ENCODE measurements at regions not wholly inside any gene's neighbourhood (a gene's known extent, or its start where the extent isn't known, plus 50 kb on each side); places are given as distances from the start of the nearest gene placed in this dataset.

GRCh38 chr15:36284911-36285310 is 294.5 kb upstream of the CDIN1 start:
- H4K20me1 ChIP-seq (replicated peaks; ENCODE audit: control insufficient read depth, insufficient read depth, low read length): no peaks in the 10 kb centered on the region
- BruUV-seq (replicated peaks): no TSS peak
- intact Hi-C loops (cut with micrococcal nuclease): no loop called here
- no peaks in the 10 kb centered on the region for H3K9me3 ChIP-seq (replicated peaks; ENCODE audit: control insufficient read depth, insufficient read depth, low read depth, low read length)
- no peak overlapping the region for H3K9ac ChIP-seq (ENCODE audit: insufficient read depth in 1 of 2, low read depth in 2 of 2, low read length in 2 of 2)
- ATAC-seq (no peak), FAIRE-seq (no peak), DNase-seq (ENCODE audit: extremely low read depth in 1 of 4, low spot score in 3 of 4) (no peak)
- TF ChIP-seq NKRF (IDR thresholded peaks at IDR 0.05; ENCODE audit: borderline replicate concordance): no peak
- no peak for TF ChIP-seq MEF2D (tag; conservative IDR thresholded peaks at IDR 0.05; ENCODE audit: low read depth)
- no peak for TF ChIP-seq ZNF584 (CRISPR knock-in tag; IDR thresholded peaks at IDR 0.05; ENCODE audit: low read depth)
- no peaks in the 10 kb centered on the region for H3K36me3 ChIP-seq (ENCODE audit: control insufficient read depth, insufficient read depth, low read length)
- H3K4me3 ChIP-seq: no peak overlapping the region
- CTCF ChIA-PET (ENCODE audit: low intra/inter-chr PET ratio): no interaction called here
- H2AFZ ChIP-seq (ENCODE audit: low read depth, low read length): no peak overlapping the region
- H3K9me1 ChIP-seq (ENCODE audit: control insufficient read depth, insufficient read depth, low read length): no peaks in the 10 kb centered on the region
- H3K4me2 ChIP-seq (ENCODE audit: insufficient read depth, low read length): no peak overlapping the region
- no peaks in the 10 kb centered on the region for H3K27me3 ChIP-seq (ENCODE audit: control insufficient read depth in 2 of 2, insufficient read depth in 2 of 2, low read length in 2 of 2)
- in situ Hi-C loops (cut with MboI): no loop called here
- no peak overlapping the region for H3K27ac ChIP-seq (ENCODE audit: extremely low read depth, low read depth, low read length)
- POLR2A ChIA-PET: no interaction called here
- H3K4me1 ChIP-seq (replicated peaks in 1 of 2; ENCODE audit: control insufficient read depth in 2 of 2, insufficient read depth in 2 of 2, low read length in 2 of 2): no peaks in the 10 kb centered on the region
- no peaks in the 10 kb centered on the region for H3K79me2 ChIP-seq (ENCODE audit: control insufficient read depth, insufficient read depth, low read length)

GRCh38 chr15:36291501-36291900 is 287.9 kb upstream of the CDIN1 start:
- no peak overlapping the region for H3K4me2 ChIP-seq (ENCODE audit: insufficient read depth, low read length)
- H3K4me3 ChIP-seq: no peak overlapping the region
- no TSS peak for BruUV-seq (replicated peaks)
- H3K9me3 ChIP-seq (replicated peaks; ENCODE audit: control insufficient read depth, insufficient read depth, low read depth, low read length): no peaks in the 10 kb centered on the region
- H3K9me1 ChIP-seq (ENCODE audit: control insufficient read depth, insufficient read depth, low read length): no peaks in the 10 kb centered on the region
- ATAC-seq (no peak), DNase-seq (ENCODE audit: extremely low read depth in 1 of 4, low spot score in 3 of 4) (no peak), FAIRE-seq (no peak)
- no peak for TF ChIP-seq ZFPM2 (CRISPR knock-in tag; IDR thresholded peaks at IDR 0.05)
- TF ChIP-seq TCFL5 (CRISPR knock-in tag; conservative IDR thresholded peaks at IDR 0.05): no peak
- TF ChIP-seq PHB2 (IDR thresholded peaks at IDR 0.05; ENCODE audit: low read depth): no peak
- no peak for TF ChIP-seq AFF1 (IDR thresholded peaks at IDR 0.05; ENCODE audit: low read depth in 1 of 2, partially characterized antibody in 2 of 2)
- no peak for TF ChIP-seq CTBP1 (IDR thresholded peaks at IDR 0.05; ENCODE audit: borderline replicate concordance)
- no peak for TF ChIP-seq HMGN3 (IDR thresholded peaks at IDR 0.05; ENCODE audit: borderline replicate concordance, extremely low read depth, insufficient read length, low read depth, low read length)
- no peak for TF ChIP-seq ZNF695 (CRISPR knock-in tag; IDR thresholded peaks at IDR 0.05)
- no peak for TF ChIP-seq POLR3A (IDR thresholded peaks at IDR 0.05; ENCODE audit: borderline replicate concordance, extremely low read depth, insufficient read depth, insufficient read length)
- TF ChIP-seq PCBP1 (IDR thresholded peaks at IDR 0.05; ENCODE audit: low read depth, low read length, poor library complexity, severe bottlenecking): no peak
- H3K4me1 ChIP-seq (replicated peaks in 1 of 2; ENCODE audit: control insufficient read depth in 2 of 2, insufficient read depth in 2 of 2, low read length in 2 of 2): no peaks in the 10 kb centered on the region
- H2AFZ ChIP-seq (ENCODE audit: low read depth, low read length): no peak overlapping the region
- ChIA-PET POLR2A (no interaction called here), CTCF (ENCODE audit: low intra/inter-chr PET ratio) (no interaction called here)
- H4K20me1 ChIP-seq (replicated peaks; ENCODE audit: control insufficient read depth, insufficient read depth, low read length): no peaks in the 10 kb centered on the region
- intact Hi-C loops (cut with micrococcal nuclease): no loop called here
- no peaks in the 10 kb centered on the region for H3K27me3 ChIP-seq (ENCODE audit: control insufficient read depth in 2 of 2, insufficient read depth in 2 of 2, low read length in 2 of 2)
- H3K9ac ChIP-seq (ENCODE audit: insufficient read depth in 1 of 2, low read depth in 2 of 2, low read length in 2 of 2): no peak overlapping the region
- no peaks in the 10 kb centered on the region for H3K36me3 ChIP-seq (ENCODE audit: control insufficient read depth, insufficient read depth, low read length)
- no peak overlapping the region for H3K27ac ChIP-seq (ENCODE audit: extremely low read depth, low read depth, low read length)
- in situ Hi-C loops (cut with MboI): no loop called here
- 32% methylated on average over 3 of the region's 3 CpGs for WGBS (ENCODE audit: insufficient coverage, low coverage, missing lambda C conversion rate)
- no peaks in the 10 kb centered on the region for H3K79me2 ChIP-seq (ENCODE audit: control insufficient read depth, insufficient read depth, low read length)
